ENCODE measurements at regions not wholly inside any gene's neighbourhood (a gene's known extent, or its start where the extent isn't known, plus 50 kb on each side); places are given as distances from the start of the nearest gene placed in this dataset.

DNA sequence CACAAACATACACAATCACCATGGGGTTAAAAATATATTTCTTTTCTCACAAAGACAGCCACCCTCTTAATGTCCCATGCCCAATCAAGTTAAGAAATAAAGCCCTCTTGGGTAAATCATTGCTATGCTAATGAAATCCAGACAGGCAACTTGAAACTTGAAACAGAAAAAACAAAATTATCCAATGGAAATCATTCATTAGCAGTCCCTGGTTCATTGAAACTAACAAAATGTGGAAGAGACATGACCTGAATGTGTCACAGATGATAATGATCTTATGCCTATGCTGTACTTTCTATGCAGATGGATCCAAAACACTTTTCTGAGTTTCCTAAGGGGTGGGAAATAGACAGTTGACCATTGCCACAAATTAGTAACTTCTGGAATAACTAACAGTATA lies 983.7 kb downstream of the MCTP2 start:
- TF ChIP-seq YY1 (IDR thresholded peaks at IDR 0.05; ENCODE audit: insufficient read depth, insufficient read length) (no peak), ZNF274 (IDR thresholded peaks at IDR 0.05; ENCODE audit: low read depth, low read length) (no peak), SUZ12 (IDR thresholded peaks at IDR 0.05; ENCODE audit: extremely low read depth, insufficient read depth, insufficient read length) (no peak)
